Smooth muscle cell (in vitro differentiated cells): ENCODE measurements at regions not wholly inside any gene's neighbourhood (a gene's known extent, or its start where the extent isn't known, plus 50 kb on each side); places are given as distances from the start of the nearest gene placed in this dataset.

ENCODE experiments used
- DNase-seq: peaks from one replicate; lab custom pipeline; 2025; ENCODE audit not compliant: unreplicated experiment; lab: John Stamatoyannopoulos, UW
- H2AFZ ChIP-seq: fragments of 200-600 bp; sonication (generic); 2 replicates; pipeline ENCODE4 v1.6.0; 2016; ENCODE audit warnings: antibody characterized with exemption, low read depth, mild to moderate bottlenecking
- H3F3A ChIP-seq: fragments of 200-600 bp; sonication (generic); 2 replicates; pipeline ENCODE4 v1.6.0; 2017; ENCODE audit warnings: antibody characterized with exemption, low read depth
- H3K27ac ChIP-seq: fragments of 200-600 bp; sonication (generic); 2 replicates; pipeline ENCODE4 v1.5.1; 2016; ENCODE audit warnings: low read depth, mild to moderate bottlenecking
- H3K27me3 ChIP-seq: fragments of 200-600 bp; sonication (generic); 2 replicates; pipeline ENCODE4 v1.6.1; 2016; ENCODE audit warnings: low read depth, mild to moderate bottlenecking
- H3K36me3 ChIP-seq: fragments of 200-600 bp; sonication (generic); 2 replicates; pipeline ENCODE4 v1.5.1; 2016; ENCODE audit warnings: low read depth
- H3K4me1 ChIP-seq: fragments of 200-600 bp; sonication (generic); 2 replicates; pipeline ENCODE4 v1.5.1; 2016; ENCODE audit warnings: low read depth
- H3K4me2 ChIP-seq: fragments of 200-600 bp; sonication (generic); 2 replicates; pipeline ENCODE4 v1.6.0; 2016; ENCODE audit warnings: mild to moderate bottlenecking
- H3K4me3 ChIP-seq: fragments of 200-600 bp; sonication (generic); 2 replicates; pipeline ENCODE4 v1.5.1; 2016; ENCODE audit warnings: mild to moderate bottlenecking
- H3K79me2 ChIP-seq: fragments of 200-600 bp; sonication (generic); 2 replicates; pipeline ENCODE4 v1.6.0; 2016; ENCODE audit warnings: low read depth, mild to moderate bottlenecking
- H3K9ac ChIP-seq: fragments of 200-600 bp; sonication (generic); 2 replicates; pipeline ENCODE4 v1.6.0; 2016; ENCODE audit warnings: low read depth
- H3K9me3 ChIP-seq: fragments of 200-600 bp; sonication (generic); replicated peaks from 2 replicates; pipeline ENCODE4 v1.5.1; 2016; ENCODE audit warnings: low read depth
- H4K20me1 ChIP-seq: fragments of 200-600 bp; sonication (generic); 2 replicates; pipeline ENCODE4 v1.6.0; 2016; ENCODE audit warnings: low read depth
- CTCF ChIP-seq: fragments of 200-600 bp; sonication (generic); IDR thresholded peaks from 2 replicates; pipeline ENCODE4 v1.5.1; 2017; ENCODE audit warnings: borderline replicate concordance, mild to moderate bottlenecking, antibody characterized with exemption; ENCODE audit not compliant: insufficient read depth, poor library complexity, severe bottlenecking
- WGBS: methylation state at CpG from one replicate; pipeline ENCODE4 v1.1.7; 2016; ENCODE audit warnings: low lambda C conversion rate; 5-methylcytosine and 5-hydroxymethylcytosine counted together

DNA sequence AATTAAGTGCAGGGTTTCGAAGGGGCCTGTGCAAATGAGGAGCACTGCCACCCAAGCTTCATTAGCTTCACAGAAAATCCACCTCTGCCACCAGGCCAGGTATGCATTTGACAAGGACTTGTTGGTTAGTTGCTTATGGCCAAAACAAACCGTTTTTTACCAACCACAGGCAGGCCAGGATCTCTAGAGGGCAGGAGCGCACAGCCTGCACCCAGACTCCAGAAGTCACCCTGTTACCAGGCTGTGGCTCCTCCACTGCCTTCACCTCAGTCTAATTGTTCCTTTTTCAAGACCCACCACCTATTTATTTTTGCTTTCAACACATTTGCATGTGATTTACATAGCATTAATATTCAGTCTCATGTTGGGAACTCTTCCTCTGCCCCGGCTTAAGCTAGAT is 78.3 kb upstream of the HSPA9 start:
- H3K9ac ChIP-seq, result no peak overlapping the region
- no peak for TF ChIP-seq CTCF
- no peak for DNase-seq
- H3K27ac ChIP-seq, result no peak overlapping the region
- no peaks in the 10 kb centered on the region for H3K36me3 ChIP-seq
- H3K79me2 ChIP-seq, result no peaks in the 10 kb centered on the region
- H3K4me3 ChIP-seq, result no peak overlapping the region
- H3F3A ChIP-seq, result no peaks in the 10 kb centered on the region
- H3K4me1 ChIP-seq, result peaks cover 15% of the 10 kb centered on the region
- H3K27me3 ChIP-seq, result no peaks in the 10 kb centered on the region
- 73% methylated on average over 4 of the region's 4 CpGs for WGBS
- H4K20me1 ChIP-seq, result no peaks in the 10 kb centered on the region
- no peak overlapping the region for H2AFZ ChIP-seq
- H3K4me2 ChIP-seq, result no peak overlapping the region
- no peaks in the 10 kb centered on the region for H3K9me3 ChIP-seq

- no peaks in the 10 kb centered on the region for H3K9me3 ChIP-seq
- no peaks in the 10 kb centered on the region for H3K79me2 ChIP-seq
- 91% methylated on average over 6 of the region's 6 CpGs for WGBS
- no peaks in the 10 kb centered on the region for H3K36me3 ChIP-seq
- H3K4me3 ChIP-seq, result no peak overlapping the region
- H3K27ac ChIP-seq, result no peak overlapping the region
- H4K20me1 ChIP-seq, result no peaks in the 10 kb centered on the region
- no peaks in the 10 kb centered on the region for H3K27me3 ChIP-seq
- H3K9ac ChIP-seq, result no peak overlapping the region
- no peak for DNase-seq
- no peak overlapping the region for H2AFZ ChIP-seq
- H3K4me2 ChIP-seq, result no peak overlapping the region
- H3K4me1 ChIP-seq, result peaks cover 20% of the 10 kb centered on the region
- H3F3A ChIP-seq, result no peaks in the 10 kb centered on the region
- TF ChIP-seq CTCF, result no peak
Measured at GRCh38 chr5:138651767-138652117, 76.5 kb upstream of the HSPA9 start.

- no peak overlapping the region for H3K4me2 ChIP-seq
- TF ChIP-seq CTCF, result no peak
- no peak overlapping the region for H2AFZ ChIP-seq
- DNase-seq, result no peak
- H3K9me3 ChIP-seq, result no peaks in the 10 kb centered on the region
- H3K27ac ChIP-seq, result no peak overlapping the region
- H4K20me1 ChIP-seq, result no peaks in the 10 kb centered on the region
- no peaks in the 10 kb centered on the region for H3K79me2 ChIP-seq
- peaks cover 20% of the 10 kb centered on the region for H3K4me1 ChIP-seq
- no peaks in the 10 kb centered on the region for H3F3A ChIP-seq
- no peak overlapping the region for H3K9ac ChIP-seq
- no peaks in the 10 kb centered on the region for H3K27me3 ChIP-seq
- no peaks in the 10 kb centered on the region for H3K36me3 ChIP-seq
- H3K4me3 ChIP-seq, result no peak overlapping the region
- 77% methylated on average over 14 of the region's 14 CpGs for WGBS
Measured at GRCh38 chr5:138651058-138651766, 76.0 kb upstream of the HSPA9 start.

DNA sequence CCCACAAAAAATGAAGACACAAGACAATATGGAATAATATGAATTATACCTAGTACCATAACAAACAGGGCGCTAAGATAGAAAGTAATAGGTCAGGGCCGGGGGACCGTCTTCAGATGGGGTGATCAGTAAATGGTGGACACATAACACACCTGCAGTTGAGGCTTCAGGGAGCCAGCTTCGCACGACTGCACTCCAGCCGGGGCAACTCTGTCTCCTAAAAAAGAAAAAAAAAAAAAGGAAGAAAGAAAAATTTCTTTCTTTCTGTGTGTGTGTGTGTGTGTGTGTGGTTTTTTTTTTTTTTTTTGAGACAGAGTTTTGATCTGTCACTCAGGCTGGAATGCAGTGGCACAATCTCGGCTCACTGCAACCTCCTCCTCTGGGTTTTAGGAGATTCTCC is 75.0 kb upstream of the HSPA9 start:
- 97% methylated on average over 7 of the region's 7 CpGs for WGBS
- H3K4me3 ChIP-seq, result no peak overlapping the region
- no peaks in the 10 kb centered on the region for H4K20me1 ChIP-seq
- H3K9me3 ChIP-seq, result no peaks in the 10 kb centered on the region
- no peak for TF ChIP-seq CTCF
- H3K4me2 ChIP-seq, result no peak overlapping the region
- H2AFZ ChIP-seq, result no peak overlapping the region
- H3K9ac ChIP-seq, result no peak overlapping the region
- H3K79me2 ChIP-seq, result no peaks in the 10 kb centered on the region
- no peaks in the 10 kb centered on the region for H3K36me3 ChIP-seq
- H3F3A ChIP-seq, result no peaks in the 10 kb centered on the region
- H3K4me1 ChIP-seq, result peaks cover 20% of the 10 kb centered on the region
- H3K27ac ChIP-seq, result no peak overlapping the region
- no peak for DNase-seq
- no peaks in the 10 kb centered on the region for H3K27me3 ChIP-seq
